Ishikawa (cell line): ENCODE measurements at regions not wholly inside any gene's neighbourhood (a gene's known extent, or its start where the extent isn't known, plus 50 kb on each side); places are given as distances from the start of the nearest gene placed in this dataset.

ENCODE experiments used
- CEBPB ChIP-seq: IDR thresholded peaks from 2 replicates; pipeline ENCODE4 v1.6.1; 2012
- CREB1 ChIP-seq: IDR thresholded peaks from 2 replicates; pipeline ENCODE4 v1.6.1; 2012; ENCODE audit warnings: low read depth
- EGR1 ChIP-seq: IDR thresholded peaks from 2 replicates; pipeline ENCODE4 v1.6.1; 2012
- EP300 ChIP-seq: IDR thresholded peaks from 2 replicates; pipeline ENCODE4 v1.6.1; 2012; ENCODE audit warnings: borderline replicate concordance
- FOXM1 ChIP-seq: IDR thresholded peaks from 2 replicates; pipeline ENCODE4 v1.6.1; 2012; ENCODE audit warnings: low read depth, borderline replicate concordance
- NFIC ChIP-seq: IDR thresholded peaks from 2 replicates; pipeline ENCODE4 v1.6.1; 2012
- RAD21 ChIP-seq: IDR thresholded peaks from 2 replicates; pipeline ENCODE4 v1.6.1; 2012; ENCODE audit warnings: low read depth
- TAF1 ChIP-seq: IDR thresholded peaks from 2 replicates; pipeline ENCODE4 v1.6.1; 2012; ENCODE audit warnings: low read depth, mild to moderate bottlenecking
- TCF12 ChIP-seq: IDR thresholded peaks from 2 replicates; pipeline ENCODE4 v1.6.1; 2012; ENCODE audit warnings: low read depth
- TEAD4 ChIP-seq: IDR thresholded peaks from 2 replicates; pipeline ENCODE4 v1.6.1; 2012
- YY1 ChIP-seq: IDR thresholded peaks from 2 replicates; pipeline ENCODE4 v1.6.1; 2012; ENCODE audit warnings: low read depth
- ZBTB7A ChIP-seq: IDR thresholded peaks from 2 replicates; pipeline ENCODE4 v1.6.1; 2012; ENCODE audit warnings: low read depth
- TF ChIP-seq, protein P1 (sequence below): IDR thresholded peaks from 2 replicates; pipeline ENCODE4 v1.6.1; 2012
- TF ChIP-seq, protein P2 (sequence below): IDR thresholded peaks from 2 replicates; pipeline ENCODE4 v1.6.1; 2012; ENCODE audit warnings: low read depth, mild to moderate bottlenecking
- TF ChIP-seq, protein P3 (sequence below): IDR thresholded peaks from 2 replicates; pipeline ENCODE4 v1.6.1; 2012

DNA sequence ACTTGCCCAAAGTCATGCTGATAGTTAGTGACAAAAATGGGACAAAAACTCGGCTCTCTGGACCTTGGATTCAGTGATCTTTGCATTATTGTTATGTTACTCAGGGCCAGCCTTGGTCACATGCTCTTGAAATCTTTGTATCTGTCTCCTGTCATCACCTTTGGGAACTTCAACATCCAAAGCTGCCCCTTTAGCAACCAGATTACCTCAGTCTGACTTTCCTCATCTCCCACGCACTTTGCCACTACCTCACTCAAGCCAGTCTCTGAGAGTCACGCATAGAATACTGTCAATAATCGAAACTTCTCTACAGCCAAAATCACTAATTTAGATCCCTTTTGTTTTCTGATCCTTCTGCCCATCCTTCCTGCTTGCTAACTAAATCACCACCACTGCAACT lies 90.8 kb upstream of the DAAM1 start:
- TF ChIP-seq, protein P1, sequence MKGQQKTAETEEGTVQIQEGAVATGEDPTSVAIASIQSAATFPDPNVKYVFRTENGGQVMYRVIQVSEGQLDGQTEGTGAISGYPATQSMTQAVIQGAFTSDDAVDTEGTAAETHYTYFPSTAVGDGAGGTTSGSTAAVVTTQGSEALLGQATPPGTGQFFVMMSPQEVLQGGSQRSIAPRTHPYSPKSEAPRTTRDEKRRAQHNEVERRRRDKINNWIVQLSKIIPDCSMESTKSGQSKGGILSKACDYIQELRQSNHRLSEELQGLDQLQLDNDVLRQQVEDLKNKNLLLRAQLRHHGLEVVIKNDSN: no peak
- no peak for TF ChIP-seq EGR1

DNA sequence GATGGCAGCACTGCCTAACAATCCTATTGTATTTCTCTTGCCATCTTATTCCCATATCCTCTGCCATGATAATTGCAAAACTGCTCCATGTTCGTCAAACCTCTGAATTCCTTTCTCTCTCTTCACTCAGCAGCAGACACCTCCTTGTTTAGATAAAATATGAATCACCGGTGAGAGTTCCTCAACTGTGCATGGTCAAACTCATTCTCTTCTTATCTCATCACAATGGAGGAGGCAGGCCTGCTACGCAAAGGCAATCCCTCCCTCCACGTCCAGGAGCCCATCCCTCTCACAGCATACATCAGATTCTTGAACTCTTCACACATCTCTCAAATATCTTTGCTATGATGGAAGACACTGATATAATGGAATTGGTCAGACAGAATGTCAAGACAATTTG lies 90.1 kb upstream of the DAAM1 start:
- TF ChIP-seq CEBPB (no peak), CREB1 (no peak), EP300 (no peak), RAD21 (no peak), TEAD4 (no peak), ZBTB7A (no peak), YY1 (no peak), EGR1 (no peak)
- TF ChIP-seq, protein P2, sequence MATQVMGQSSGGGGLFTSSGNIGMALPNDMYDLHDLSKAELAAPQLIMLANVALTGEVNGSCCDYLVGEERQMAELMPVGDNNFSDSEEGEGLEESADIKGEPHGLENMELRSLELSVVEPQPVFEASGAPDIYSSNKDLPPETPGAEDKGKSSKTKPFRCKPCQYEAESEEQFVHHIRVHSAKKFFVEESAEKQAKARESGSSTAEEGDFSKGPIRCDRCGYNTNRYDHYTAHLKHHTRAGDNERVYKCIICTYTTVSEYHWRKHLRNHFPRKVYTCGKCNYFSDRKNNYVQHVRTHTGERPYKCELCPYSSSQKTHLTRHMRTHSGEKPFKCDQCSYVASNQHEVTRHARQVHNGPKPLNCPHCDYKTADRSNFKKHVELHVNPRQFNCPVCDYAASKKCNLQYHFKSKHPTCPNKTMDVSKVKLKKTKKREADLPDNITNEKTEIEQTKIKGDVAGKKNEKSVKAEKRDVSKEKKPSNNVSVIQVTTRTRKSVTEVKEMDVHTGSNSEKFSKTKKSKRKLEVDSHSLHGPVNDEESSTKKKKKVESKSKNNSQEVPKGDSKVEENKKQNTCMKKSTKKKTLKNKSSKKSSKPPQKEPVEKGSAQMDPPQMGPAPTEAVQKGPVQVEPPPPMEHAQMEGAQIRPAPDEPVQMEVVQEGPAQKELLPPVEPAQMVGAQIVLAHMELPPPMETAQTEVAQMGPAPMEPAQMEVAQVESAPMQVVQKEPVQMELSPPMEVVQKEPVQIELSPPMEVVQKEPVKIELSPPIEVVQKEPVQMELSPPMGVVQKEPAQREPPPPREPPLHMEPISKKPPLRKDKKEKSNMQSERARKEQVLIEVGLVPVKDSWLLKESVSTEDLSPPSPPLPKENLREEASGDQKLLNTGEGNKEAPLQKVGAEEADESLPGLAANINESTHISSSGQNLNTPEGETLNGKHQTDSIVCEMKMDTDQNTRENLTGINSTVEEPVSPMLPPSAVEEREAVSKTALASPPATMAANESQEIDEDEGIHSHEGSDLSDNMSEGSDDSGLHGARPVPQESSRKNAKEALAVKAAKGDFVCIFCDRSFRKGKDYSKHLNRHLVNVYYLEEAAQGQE: no peak
- TF ChIP-seq, protein P3, sequence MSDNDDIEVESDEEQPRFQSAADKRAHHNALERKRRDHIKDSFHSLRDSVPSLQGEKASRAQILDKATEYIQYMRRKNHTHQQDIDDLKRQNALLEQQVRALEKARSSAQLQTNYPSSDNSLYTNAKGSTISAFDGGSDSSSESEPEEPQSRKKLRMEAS: no peak
- TF ChIP-seq, protein P1: no peak

DNA sequence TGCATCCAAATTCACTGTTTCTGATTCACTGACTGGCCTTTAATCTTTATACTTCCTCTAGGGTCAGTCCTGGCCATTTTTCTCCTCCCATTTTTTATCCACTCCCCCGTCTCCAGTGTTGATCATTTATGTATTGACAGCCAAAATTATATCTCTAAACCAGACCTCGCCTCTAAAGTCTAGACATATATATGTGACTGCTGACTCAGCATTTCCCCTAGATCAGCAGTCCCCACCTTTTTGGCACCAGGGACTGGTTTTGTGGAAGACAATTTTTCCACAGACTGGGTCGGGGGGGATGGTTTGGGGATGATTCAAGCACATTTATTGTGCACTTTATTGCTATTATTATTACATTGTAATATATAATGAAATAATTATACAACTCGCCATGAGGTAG lies 88.3 kb upstream of the DAAM1 start:
- TF ChIP-seq, protein P1: no peak
- TF ChIP-seq TCF12: no peak
- no peak for TF ChIP-seq EP300
- no peak for TF ChIP-seq EGR1
- no peak for TF ChIP-seq CREB1

DNA sequence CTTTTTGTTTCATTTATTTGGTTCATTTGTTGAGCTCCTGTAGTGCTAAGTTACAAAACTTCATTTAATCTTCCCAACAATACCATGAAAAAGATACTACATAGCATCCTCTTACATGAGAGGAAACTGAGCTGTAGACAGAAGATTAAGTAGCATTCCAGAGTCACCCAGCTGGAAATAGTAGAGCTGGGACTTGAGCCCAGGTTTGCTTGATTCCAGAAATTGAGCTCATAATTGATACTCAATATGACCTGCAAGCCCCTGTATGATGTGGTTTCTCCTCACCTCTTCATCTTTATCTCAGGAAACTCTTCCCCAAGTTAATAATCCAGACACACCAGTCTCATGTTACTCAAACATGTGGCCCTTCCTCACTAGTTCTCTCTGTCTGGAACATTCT lies 87.0 kb upstream of the DAAM1 start:
- TF ChIP-seq FOXM1 (no peak), YY1 (no peak), EGR1 (no peak), TCF12 (no peak), EP300 (no peak), RAD21 (no peak), TAF1 (no peak), TEAD4 (no peak), CREB1 (no peak), NFIC (no peak), ZBTB7A (no peak), CEBPB (no peak)
- TF ChIP-seq, protein P3: no peak
- TF ChIP-seq, protein P2: no peak
- TF ChIP-seq, protein P1: no peak

DNA sequence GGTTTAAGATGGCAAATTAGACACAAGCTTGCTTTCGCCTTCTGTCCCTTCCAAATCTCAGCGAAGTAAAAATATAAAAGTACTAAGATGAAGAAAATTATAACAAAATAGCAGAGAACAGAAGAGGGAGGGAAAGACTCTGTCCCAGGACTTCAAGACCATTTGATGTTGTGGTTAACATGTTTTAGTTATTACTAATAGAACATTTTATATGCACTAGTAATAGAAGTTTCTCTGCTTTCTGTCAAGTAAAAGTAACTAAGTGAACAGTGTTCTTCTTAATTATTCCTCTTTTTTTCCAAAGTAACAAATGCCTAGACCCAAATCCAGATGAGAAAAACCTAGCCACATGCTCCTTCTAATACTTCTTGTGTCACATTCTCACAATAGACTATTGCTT lies 85.1 kb upstream of the DAAM1 start:
- TF ChIP-seq NFIC: no peak
- no peak for TF ChIP-seq TEAD4
- TF ChIP-seq, protein P1: no peak
- no peak for TF ChIP-seq YY1
- no peak for TF ChIP-seq ZBTB7A

DNA sequence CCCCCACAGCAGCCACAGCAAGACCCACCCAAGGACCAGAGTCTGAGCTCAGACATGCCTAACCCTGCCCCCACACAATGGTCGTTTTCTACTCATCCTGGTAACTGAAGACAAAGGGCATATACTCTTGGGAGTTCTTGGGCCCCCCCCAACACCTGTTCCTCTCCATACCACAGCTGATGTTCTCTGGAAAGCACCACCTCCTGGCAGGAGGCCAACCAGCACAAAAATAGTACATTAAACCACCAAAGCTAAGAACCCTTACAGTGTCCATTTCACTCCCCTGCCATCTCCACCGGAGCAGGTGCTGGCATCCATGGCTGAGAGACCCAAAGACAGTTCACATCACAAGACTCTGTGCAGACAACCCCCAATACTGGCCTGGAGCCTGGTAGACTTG lies 80.6 kb upstream of the DAAM1 start:
- TF ChIP-seq, protein P1: no peak
- TF ChIP-seq NFIC (no peak), ZBTB7A (no peak), TCF12 (no peak)
